ENCODE measurements at regions not wholly inside any gene's neighbourhood (a gene's known extent, or its start where the extent isn't known, plus 50 kb on each side); places are given as distances from the start of the nearest gene placed in this dataset.

GRCh38 chr19:23855676-23856075 lies 59.0 kb upstream of the ZNF726 start:
- WGBS (ENCODE audit: insufficient coverage, insufficient replicate concordance, low lambda C conversion rate, missing lambda C conversion rate): 66% methylated on average over 4 of the region's 4 CpGs
- TF ChIP-seq SMC3 (IDR thresholded peaks at IDR 0.05; ENCODE audit: borderline replicate concordance, low read length) (no peak), IKZF1 (conservative IDR thresholded peaks at IDR 0.05) (no peak), ATF2 (IDR thresholded peaks at IDR 0.05; ENCODE audit: low read length) (no peak), SREBF2 (IDR thresholded peaks at IDR 0.05; ENCODE audit: low read length) (no peak), CBX5 (IDR thresholded peaks at IDR 0.05; ENCODE audit: low read depth) (no peak), ZBTB33 (IDR thresholded peaks at IDR 0.05) (no peak), SKIL (IDR thresholded peaks at IDR 0.05; ENCODE audit: low read depth, poor library complexity, severe bottlenecking) (no peak), CEBPB (IDR thresholded peaks at IDR 0.05; ENCODE audit: borderline replicate concordance in 1 of 2, low read depth in 2 of 2, low read length in 2 of 2) (no peak), FOXK2 (IDR thresholded peaks at IDR 0.05) (no peak), ZNF384 (IDR thresholded peaks at IDR 0.05; ENCODE audit: borderline replicate concordance, low read depth, low read length) (no peak), TCF12 (IDR thresholded peaks at IDR 0.05; ENCODE audit: low read depth, low read length) (no peak), MLLT1 (IDR thresholded peaks at IDR 0.05) (no peak), JUNB (IDR thresholded peaks at IDR 0.05) (no peak), FOS (IDR thresholded peaks at IDR 0.05; ENCODE audit: borderline replicate concordance, extremely low read depth, insufficient read length) (no peak), PBX3 (IDR thresholded peaks at IDR 0.05; ENCODE audit: insufficient replicate concordance, low read depth, low read length) (no peak), ASH2L (IDR thresholded peaks at IDR 0.05; ENCODE audit: borderline replicate concordance, low read depth) (no peak), NR2F1 (conservative IDR thresholded peaks at IDR 0.05) (no peak), ZSCAN29 (IDR thresholded peaks at IDR 0.05) (no peak), CREB1 (IDR thresholded peaks at IDR 0.05; ENCODE audit: low read depth) (no peak)

More at GRCh38 chr19:23855676-23856075, 59.0 kb upstream of the ZNF726 start:
- no peaks in the 10 kb centered on the region for H4K20me1 ChIP-seq (ENCODE audit: control insufficient read depth, insufficient read depth)
- FAIRE-seq: no peak
- no peaks in the 10 kb centered on the region; the same call in 2 of the 3 replicates for H3K9me3 ChIP-seq (replicated peaks; ENCODE audit: control insufficient read depth, insufficient read depth, low read length)
- DNase-seq (ENCODE audit: low read depth, low spot score): no peak
- no peaks in the 10 kb centered on the region for H3K4me1 ChIP-seq (ENCODE audit: control insufficient read depth, insufficient read depth, low read length)
- SMC1A ChIA-PET (ENCODE audit: uncharacterized antibody, unreplicated experiment): no interaction called here
- in situ Hi-C loops (cut with MboI) (no loop called here), intact Hi-C loops (cut with micrococcal nuclease; ENCODE audit: unreplicated experiment) (no loop called here)
- H3K27ac ChIP-seq (ENCODE audit: control insufficient read depth, insufficient read depth): no peak overlapping the region
- H3K36me3 ChIP-seq (ENCODE audit: control insufficient read depth in 2 of 2, insufficient read depth in 2 of 2, low read length in 1 of 2): no peaks in the 10 kb centered on the region
- H3K27me3 ChIP-seq (replicated peaks in 1 of 2; ENCODE audit: control insufficient read depth in 2 of 2, insufficient read depth in 2 of 2, low read length in 1 of 2): no peaks in the 10 kb centered on the region
- H3K4me3 ChIP-seq: no peak overlapping the region
- CTCF ChIA-PET: no interaction called here
- no peaks in the 10 kb centered on the region for H3K79me2 ChIP-seq (ENCODE audit: control insufficient read depth, insufficient read depth, low read length)
- ATAC-seq: no peak
- BruUV-seq (replicated peaks): no TSS peak
- H3K9ac ChIP-seq (ENCODE audit: control insufficient read depth, insufficient read depth, low read length): no peak overlapping the region
- RAD21 ChIA-PET (ENCODE audit: unreplicated experiment): no interaction called here
- POLR2A ChIA-PET: no interaction called here
- H3K4me2 ChIP-seq (ENCODE audit: control insufficient read depth, insufficient read depth): no peak overlapping the region
- H2AFZ ChIP-seq (ENCODE audit: control insufficient read depth, low read depth, low read length): no peak overlapping the region
